ENCODE measurements at regions not wholly inside any gene's neighbourhood (a gene's known extent, or its start where the extent isn't known, plus 50 kb on each side); places are given as distances from the start of the nearest gene placed in this dataset.

- TF ChIP-seq POLR2A (IDR thresholded peaks at IDR 0.05) = no peak
- TF ChIP-seq CTCF (IDR thresholded peaks at IDR 0.05) = no peak
- no peak for TF ChIP-seq POLR2AphosphoS5 (IDR thresholded peaks at IDR 0.05)
- TF ChIP-seq EP300 (IDR thresholded peaks at IDR 0.05) = no peak
Measured at GRCh38 chr18:42545825-42546224, 569.7 kb downstream of the RIT2 start.

Data from upper lobe of left lung (tissue), 4 donors.